Kidney epithelial cell (primary cell): ENCODE measurements at regions not wholly inside any gene's neighbourhood (a gene's known extent, or its start where the extent isn't known, plus 50 kb on each side); places are given as distances from the start of the nearest gene placed in this dataset.
"Not testable (repeated sequence)": the region's sequence is repeated elsewhere in the genome, so short reads cannot be mapped to it uniquely, and the experiment has no call there.

Source experiments
- DNase-seq: peaks from one replicate; pipeline ENCODE4 v3.0.0-alpha.2; 2010; ENCODE audit warnings: low read depth
- H3K27me3 ChIP-seq: 2 replicates; pipeline ENCODE4 v1.6.0; 2011; ENCODE audit warnings: low read length; ENCODE audit not compliant: control insufficient read depth, insufficient read depth
- H3K36me3 ChIP-seq: 2 replicates; pipeline ENCODE4 v1.5.1; 2011; ENCODE audit warnings: low read length; ENCODE audit not compliant: control insufficient read depth, insufficient read depth
- H3K4me3 ChIP-seq: 2 replicates; pipeline ENCODE4 v1.5.1; 2011; ENCODE audit warnings: low read depth, mild to moderate bottlenecking, control low read depth, low read length
- TF ChIP-seq, protein P1 (sequence below): IDR thresholded peaks from 2 replicates; pipeline ENCODE4 v1.5.1; 2011; ENCODE audit warnings: mild to moderate bottlenecking, moderate library complexity, low read length, control low read depth, inconsistent platforms; ENCODE audit not compliant: insufficient read depth, poor library complexity, severe bottlenecking

DNA sequence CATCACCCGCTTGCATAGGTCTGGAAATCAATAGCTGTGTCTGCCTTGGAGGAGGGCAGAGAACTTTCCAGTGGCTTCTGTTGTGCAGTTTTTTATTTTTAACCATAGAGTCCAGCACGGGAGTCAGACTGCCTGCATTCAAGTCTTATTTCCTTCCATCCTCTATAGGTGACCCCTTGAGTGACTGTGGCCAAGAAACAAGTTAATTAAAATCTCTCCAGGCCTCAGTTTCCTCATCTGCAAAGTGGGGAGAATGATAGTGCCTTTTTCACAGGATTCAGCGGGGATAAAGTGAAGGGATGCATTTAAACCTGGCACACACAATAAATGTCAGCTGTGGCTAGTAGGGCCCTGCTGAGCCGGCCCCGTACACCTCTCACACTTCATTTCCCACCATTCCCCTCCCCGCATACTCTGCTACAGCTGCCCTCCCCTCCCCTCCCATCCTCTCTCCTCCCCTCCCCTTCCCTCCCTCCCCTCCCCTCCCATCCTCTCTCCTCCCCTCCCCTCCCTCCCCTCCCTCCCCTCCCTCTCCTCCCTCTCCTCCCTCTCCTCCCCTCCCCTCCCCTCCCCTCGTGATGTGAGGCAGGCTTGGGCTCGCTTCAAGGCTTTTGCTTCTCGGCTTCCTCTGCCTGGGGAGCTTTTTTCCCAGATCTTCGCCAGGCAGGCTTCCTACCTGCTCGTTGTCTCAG lies 150.5 kb downstream of the TFAP2C start:
- DNase-seq, result no peak
- H3K4me3 ChIP-seq, result no peak overlapping the region
- peaks cover 3% of the 10 kb centered on the region for H3K27me3 ChIP-seq
- TF ChIP-seq, protein P1, sequence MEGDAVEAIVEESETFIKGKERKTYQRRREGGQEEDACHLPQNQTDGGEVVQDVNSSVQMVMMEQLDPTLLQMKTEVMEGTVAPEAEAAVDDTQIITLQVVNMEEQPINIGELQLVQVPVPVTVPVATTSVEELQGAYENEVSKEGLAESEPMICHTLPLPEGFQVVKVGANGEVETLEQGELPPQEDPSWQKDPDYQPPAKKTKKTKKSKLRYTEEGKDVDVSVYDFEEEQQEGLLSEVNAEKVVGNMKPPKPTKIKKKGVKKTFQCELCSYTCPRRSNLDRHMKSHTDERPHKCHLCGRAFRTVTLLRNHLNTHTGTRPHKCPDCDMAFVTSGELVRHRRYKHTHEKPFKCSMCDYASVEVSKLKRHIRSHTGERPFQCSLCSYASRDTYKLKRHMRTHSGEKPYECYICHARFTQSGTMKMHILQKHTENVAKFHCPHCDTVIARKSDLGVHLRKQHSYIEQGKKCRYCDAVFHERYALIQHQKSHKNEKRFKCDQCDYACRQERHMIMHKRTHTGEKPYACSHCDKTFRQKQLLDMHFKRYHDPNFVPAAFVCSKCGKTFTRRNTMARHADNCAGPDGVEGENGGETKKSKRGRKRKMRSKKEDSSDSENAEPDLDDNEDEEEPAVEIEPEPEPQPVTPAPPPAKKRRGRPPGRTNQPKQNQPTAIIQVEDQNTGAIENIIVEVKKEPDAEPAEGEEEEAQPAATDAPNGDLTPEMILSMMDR, result no peak
- H3K36me3 ChIP-seq, result no peaks in the 10 kb centered on the region

DNA sequence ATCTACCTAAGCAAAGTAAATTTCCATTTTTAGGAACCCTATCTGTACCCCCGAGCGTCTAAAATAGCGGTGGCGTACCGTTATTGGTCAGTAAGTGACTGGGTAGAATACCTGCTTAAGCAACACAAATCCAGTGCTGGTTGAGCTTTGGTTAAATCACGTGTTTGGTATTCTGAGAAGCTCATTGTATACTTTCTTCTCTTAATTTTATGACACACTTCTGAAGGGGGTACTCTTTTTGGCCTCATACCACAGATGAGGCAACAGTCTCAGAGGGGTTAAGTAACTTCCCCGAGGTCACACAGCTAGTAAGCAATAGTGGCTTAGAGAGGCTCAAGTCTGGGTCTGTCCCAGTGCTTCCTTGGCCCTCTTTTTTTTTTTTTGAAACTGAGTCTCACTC lies 151.2 kb downstream of the TFAP2C start:
- no peak for DNase-seq
- peaks cover 3% of the 10 kb centered on the region for H3K27me3 ChIP-seq
- TF ChIP-seq, protein P1, result no peak
- no peaks in the 10 kb centered on the region for H3K36me3 ChIP-seq
- no peak overlapping the region for H3K4me3 ChIP-seq

DNA sequence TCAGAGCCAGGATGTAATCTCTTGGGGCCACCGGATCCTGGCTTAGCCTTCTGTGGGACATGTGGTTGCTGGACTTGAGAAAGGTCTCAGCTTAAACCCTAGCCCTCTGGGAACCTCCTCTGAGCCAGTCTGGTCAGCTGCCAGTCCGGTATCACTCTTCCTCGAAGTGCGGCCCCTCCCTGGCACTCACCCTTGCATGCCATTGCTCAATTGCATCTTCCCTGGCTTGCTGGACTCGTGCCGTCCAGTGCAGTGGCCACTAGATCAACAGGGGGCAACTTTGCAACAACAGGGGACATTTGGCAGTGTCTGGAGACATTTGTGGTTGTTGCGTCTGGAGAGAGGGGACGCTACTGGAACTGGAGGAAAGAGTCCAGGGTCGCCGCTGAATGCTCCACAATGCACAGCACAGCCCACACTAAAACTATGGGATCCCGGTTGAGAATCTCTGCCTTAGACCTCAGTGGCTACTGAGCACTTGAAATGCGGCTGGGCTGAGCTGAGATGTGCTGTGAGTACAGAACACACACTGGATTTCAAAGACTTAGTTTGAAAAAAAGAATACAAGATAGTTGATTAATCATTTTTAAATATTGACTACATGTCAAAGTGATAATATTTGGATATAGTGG lies 152.1 kb downstream of the TFAP2C start:
- DNase-seq, result no peak

DNA sequence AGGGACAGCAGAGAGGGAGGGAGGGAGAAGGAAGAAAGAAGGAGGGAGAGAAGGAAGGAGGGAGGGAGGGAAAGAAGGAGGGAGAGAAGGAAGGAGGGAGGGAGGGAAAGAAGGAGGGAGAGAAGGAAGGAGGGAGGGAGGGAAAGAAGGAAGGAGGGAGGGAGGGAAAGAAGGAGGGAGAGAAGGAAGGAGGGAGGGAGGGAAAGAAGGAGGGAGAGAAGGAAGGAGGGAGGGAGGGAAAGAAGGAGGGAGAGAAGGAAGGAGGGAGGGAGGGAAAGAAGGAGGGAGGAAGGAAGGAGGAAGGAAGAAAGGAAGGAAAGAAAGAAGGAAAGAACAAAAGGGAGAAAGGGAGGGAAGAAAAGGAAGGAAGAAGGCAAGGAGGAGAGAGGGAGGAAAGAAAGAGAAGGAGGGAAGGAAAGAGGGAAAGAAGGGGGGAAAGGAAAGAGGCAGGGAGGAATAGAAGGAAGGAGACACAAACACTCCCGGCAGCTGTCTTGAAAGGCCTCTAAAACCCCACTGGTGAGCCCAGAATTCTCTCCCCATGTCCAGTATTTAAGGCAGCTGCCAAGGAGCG lies 153.0 kb downstream of the TFAP2C start:
- H3K36me3 ChIP-seq, DNase-seq, H3K27me3 ChIP-seq, H3K4me3 ChIP-seq: not testable (repeated sequence)

More for the DNA sequence above, 152.1 kb downstream of the TFAP2C start:
- H3K4me3 ChIP-seq, result no peak overlapping the region
- TF ChIP-seq, protein P1, result no peak
- H3K36me3 ChIP-seq, result no peaks in the 10 kb centered on the region
- H3K27me3 ChIP-seq, result peaks cover 3% of the 10 kb centered on the region

DNA sequence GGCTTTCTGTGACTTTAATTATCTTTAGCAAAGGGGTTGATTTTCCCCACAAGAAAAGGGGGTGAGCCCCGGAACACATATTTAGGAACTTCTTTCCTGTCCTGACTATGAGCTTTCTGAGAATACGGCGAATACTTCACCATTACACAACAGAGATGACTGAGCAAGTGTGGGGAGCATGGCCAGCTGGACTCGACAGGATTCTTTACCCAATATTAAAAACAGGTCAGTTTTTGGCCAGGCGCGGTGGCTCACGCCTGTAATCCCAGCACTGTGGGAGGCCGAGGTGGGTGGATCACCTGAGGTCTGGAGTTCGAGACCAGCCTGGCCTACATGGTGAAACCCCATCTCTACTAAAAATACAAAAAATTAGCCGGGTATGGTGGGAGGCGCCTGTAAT lies 153.7 kb downstream of the TFAP2C start:
- H3K27me3 ChIP-seq, H3K36me3 ChIP-seq, DNase-seq, H3K4me3 ChIP-seq: not testable (repeated sequence)

DNA sequence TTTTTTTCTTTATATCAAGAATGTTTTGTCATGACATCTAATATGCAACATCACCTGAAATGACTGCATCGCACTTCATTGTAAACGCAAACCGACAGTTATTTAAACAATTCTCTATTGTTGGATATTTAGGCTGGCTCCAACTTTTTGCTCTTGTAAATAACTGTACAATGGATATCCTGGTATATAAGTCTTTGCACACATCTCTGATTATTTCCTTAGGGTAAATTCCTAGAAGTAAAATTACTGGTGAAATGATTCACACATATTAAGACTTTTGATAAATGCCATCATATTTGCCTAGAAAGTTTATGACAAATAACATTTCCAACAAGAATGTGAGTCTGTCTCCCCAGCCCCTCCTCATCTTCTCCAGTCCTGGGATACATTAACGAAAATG lies 154.7 kb downstream of the TFAP2C start:
- no peak for DNase-seq
- Histone ChIP-seq H3K27me3 (peaks cover 3% of the 10 kb centered on the region), H3K4me3 (no peak overlapping the region), H3K36me3 (no peaks in the 10 kb centered on the region)
- TF ChIP-seq, protein P1, result no peak
